Dermis microvascular lymphatic vessel endothelial cell (primary cell): ENCODE measurements at regions not wholly inside any gene's neighbourhood (a gene's known extent, or its start where the extent isn't known, plus 50 kb on each side); places are given as distances from the start of the nearest gene placed in this dataset.

ENCODE experiments used
- DNase-seq, 2 donors: peaks; one replicate each; pipeline versions ENCODE4 v3.0.0 to v3.0.0-alpha.2; 2010; ENCODE audit warnings: low read depth in 2 of 2

GRCh38 chr10:78513330-78513729 lies 479.7 kb downstream of the RPS24 start:
- no peak for DNase-seq

- no peak for DNase-seq
Measured at GRCh38 chr10:78513986-78514385, 480.3 kb downstream of the RPS24 start.

GRCh38 chr10:78514459-78514858 lies 480.8 kb downstream of the RPS24 start:
- no peak for DNase-seq

DNA sequence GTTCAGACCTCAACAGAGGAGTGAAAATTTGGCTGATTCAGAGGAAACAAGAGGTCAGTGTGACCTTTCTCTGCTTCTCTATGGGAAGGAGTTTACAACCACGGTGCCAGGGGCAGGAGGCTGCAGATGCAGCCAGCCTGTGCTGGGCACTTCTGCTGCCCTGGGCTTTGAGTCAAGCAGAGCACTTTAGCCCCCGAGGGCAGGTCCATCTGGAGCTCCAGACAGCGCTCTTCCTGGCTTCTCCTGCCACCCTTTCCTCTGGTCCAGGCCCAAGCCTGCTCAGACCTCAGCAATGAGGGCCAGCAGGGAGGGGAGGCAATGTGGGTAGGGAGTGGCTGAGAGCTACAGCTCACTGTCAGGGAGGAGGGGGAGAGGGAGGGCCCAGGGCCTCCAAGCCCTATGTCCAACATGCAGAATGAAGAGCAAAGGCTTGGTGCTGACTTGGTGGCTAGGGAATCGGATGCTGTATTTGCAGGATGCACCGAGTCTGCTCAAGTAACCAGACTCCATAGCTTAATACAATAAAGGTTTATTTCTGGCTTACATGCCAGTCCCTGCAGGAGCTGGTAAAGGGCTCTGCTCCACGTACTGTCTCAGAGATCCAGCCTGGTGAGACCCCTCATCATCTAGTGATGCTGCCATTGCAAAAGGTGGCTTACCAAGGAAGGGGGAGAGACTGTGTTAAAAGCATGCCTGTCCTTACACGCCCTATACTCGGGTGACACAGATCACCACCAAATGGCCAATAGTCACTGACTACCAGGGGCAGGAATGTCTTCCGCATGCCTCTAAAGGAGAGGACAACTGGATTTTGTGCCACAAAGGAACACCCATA lies 481.6 kb downstream of the RPS24 start:
- no peak for DNase-seq

DNA sequence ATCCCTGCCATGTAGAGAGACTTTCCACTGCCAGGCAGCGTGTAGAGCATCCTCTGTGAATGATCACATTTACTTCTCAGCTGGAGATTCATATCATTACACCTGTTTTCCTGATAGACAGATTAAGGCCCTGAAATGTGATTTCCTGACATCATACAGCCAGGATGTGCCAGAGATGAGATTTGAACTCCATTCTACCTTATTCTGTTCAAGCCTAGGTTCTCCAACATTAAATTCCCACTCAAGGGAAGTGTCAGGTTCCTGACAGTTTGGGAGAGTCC lies 482.1 kb downstream of the RPS24 start:
- no peak for DNase-seq

DNA sequence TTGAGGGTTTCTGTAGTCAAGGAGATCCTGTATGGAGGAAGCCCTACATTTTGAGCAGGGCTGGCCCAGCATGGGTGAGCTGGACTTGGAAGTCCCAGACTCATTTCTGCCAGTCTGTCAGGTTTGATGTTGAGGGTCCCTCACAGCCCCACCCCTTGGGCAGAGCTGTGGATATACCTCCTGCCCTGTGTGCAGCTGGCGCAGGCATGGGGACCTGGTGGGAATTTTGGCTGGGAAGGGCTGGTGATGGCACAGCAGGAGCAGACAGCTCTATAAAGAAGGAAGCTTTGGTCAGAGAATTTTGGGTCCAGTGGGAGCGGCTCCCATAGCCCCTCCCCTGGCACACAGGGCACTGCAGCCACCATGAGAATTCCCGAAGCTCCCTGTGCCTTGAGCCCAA lies 482.6 kb downstream of the RPS24 start:
- DNase-seq = no peak

DNA sequence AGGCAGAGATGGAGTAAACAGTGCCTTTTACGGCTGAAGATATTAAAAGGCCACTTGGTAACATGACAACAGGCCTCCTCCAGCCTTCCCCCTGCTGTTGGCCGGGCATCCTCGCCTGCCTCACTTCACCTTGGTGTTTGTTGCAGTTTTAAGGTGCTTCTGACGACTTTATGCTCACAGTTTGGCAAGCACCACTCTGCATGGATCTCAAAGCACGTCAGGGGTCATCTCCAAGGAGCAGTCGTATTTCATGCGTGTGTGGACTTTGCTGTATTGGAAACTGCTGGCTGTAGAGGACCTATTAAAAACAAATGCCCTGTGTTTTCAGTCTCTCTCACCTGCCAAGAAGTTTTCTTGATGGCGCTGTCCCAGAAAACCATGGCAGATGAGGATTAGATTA lies 483.1 kb downstream of the RPS24 start:
- DNase-seq = no peak

DNA sequence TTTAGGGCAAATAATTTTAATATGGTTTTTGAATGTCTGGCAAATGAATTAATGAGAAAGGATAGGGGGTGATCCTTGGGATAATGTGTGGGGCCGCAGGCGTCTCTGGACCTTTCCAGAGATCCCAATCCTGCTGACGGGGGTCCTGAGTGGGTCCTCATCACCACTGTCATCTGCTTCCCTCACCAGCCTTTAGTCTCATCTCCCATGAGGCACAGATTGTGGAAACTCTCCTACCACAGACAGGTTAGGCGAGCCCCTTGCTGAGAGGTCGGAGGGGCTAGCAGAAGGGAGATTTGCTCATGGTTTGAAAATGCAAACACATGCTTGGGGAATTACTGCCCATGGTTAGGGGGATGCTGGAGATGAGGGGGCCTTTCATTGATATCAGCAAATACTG lies 484.6 kb downstream of the RPS24 start:
- DNase-seq = no peak

DNA sequence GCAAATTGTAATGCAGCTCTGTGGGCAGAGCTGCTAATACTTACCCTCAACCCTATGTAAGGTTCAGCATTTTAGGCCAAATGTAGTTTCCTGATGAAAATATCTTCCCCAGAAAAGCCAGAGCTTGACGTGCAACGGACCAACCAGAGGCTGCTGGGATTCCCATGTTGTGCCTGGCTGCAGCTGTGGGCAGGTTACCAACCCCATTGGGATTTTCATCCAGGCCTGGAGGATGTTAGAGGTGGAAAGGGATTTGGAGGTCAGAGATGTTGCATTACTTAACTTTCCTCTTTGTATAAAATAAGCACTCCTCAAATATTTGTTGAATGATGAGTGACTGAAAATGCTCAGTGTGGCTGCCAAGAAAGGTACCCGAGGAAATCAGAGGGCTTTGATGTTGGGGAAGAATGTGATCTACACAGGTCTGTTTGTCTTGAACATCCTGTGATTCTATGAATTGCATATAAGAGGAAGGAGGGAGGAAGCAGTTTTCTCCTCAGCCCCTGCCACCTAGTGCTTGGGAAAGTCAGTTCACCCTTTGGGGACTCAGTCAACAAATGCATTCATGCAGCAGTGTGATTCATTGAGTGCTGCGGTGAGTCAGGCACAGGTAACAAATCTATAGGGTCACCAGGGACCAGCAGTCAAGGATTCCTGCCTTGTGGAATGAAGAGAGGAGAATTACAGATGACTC lies 487.2 kb downstream of the RPS24 start:
- DNase-seq = peak; percentile 6 to 69

DNA sequence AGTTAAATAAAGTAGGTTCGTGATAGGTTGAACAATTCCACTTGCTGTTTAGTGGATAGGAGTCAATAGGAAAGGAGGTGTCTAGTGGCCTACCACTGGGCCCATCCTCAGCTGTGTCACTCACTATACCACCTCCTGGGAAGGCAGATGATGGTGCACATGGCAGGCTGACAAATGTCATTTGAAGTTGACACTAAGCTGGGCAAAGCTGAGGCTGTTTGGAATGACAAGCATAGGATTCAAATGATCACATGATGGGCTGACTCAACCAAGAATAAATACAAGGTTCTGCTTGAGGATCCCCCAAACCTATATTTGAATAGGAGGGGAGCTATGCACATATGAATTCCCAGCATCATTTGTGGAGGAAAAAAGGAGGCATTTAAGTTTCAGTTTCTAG lies 489.8 kb downstream of the RPS24 start:
- DNase-seq = no peak

GRCh38 chr10:78524342-78524741 lies 490.7 kb downstream of the RPS24 start:
- no peak for DNase-seq

DNA sequence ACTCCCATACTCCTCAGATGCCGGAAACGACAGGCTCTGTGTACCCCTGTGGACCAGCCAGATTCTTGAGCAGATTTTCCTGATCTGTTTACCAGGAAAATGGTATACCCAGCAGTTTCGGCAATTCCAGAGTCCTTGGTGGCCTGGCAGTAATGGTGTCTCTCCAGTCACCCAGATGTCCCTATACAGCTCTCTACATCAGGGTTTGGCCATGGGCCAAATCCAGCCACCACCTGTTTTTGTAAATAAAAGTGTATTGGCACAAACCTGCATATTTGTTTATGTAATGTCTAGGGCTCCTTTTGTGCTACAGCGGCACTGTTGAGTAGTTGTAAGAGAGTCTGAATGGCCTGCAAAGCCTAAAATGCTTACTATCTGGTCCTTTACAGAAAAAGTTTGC lies 491.3 kb downstream of the RPS24 start:
- DNase-seq = no peak

DNA sequence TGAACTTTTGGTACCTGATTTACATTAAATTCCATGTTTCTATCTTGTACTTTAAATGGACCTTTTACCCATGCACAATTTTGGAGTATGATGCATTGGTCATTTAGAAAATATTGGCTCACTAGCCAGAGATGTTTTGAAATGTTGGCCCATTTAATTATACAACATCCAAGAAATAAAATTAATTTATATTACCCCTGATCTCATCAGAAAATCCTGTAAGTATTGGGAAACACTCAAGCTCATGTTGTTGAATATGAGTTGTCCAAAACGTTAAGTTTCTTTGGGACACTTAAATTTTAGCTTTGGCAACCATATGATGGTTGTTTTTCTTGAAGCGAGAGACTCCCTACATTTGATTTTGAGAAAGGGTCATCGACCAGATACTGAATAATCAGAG lies 492.7 kb downstream of the RPS24 start:
- DNase-seq = no peak

- no peak for DNase-seq
Measured at GRCh38 chr10:78527296-78527695, 493.6 kb downstream of the RPS24 start.

GRCh38 chr10:78528749-78529204 lies 495.1 kb downstream of the RPS24 start:
- DNase-seq = no peak

GRCh38 chr10:78529262-78529661 lies 495.6 kb downstream of the RPS24 start:
- DNase-seq = no peak

DNA sequence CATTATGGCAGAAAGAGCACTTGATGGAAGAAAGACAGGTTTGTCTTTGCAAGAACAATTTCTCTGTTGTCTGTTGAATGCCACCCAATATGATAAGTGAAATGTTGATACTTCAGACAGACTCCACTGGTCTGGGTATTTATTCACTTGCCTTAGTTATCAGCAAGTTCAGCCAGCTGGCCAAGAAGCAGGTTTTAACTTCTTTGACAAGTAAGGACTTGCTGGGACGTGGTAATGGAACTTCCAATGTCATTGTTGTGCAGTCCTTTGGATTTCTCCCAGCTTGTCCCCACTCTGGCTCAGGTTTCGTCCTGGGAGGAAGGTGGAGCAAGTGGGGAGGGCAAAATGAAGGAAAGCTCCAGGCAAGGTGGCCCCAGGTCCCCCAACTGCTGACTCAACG lies 497.4 kb downstream of the RPS24 start:
- DNase-seq = no peak

DNA sequence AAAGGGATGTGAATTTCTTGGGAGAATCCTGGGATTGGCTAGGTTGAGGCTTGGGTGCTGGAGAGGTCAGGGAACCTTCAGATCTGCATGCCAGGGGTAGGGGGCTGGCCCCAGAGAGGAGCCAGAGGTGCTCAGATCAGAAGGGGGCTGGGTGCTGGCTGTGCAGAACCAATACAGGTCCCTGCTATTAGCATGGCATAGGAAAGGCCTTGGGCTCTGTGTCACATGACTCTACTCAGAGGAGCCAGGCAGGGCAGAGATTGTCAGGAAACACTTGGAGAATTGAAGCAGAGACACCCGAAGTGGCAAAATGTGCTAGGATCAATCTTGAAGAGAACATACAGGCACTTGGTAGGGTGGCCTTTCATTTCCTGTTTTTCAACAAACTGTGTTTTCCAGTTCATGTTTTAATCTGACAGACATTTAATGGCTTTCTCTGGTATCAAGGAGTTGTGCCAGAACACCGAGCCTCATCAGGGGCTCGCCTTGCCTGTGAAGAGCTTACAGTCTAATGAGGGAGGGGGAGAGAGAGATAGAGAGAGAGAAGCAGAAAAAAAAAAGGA lies 498.9 kb downstream of the RPS24 start:
- no peak for DNase-seq

DNA sequence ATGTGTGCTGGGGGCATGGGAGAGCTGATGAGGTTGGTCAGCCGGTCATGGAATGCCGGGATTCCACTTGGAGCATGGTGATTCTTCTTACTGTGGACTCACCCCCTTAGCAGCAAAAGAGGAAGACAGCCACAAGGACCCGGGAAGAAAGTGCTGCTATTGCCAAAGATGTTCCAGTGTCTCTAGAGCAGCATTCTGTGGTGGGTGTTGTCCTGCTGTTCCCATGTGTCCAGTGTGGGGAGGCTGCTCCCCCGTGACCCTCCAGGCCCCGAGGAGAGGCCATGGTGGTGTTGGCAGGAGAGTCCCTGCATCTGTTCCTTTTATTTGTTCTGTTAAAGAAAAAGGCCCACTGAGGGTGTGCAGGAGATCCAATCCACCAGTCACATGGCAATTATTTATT lies 499.4 kb downstream of the RPS24 start:
- no peak for DNase-seq

GRCh38 chr10:78533776-78534175 lies 500.1 kb downstream of the RPS24 start:
- DNase-seq = no peak

GRCh38 chr10:78535716-78536218 lies 502.1 kb downstream of the RPS24 start:
- no peak for DNase-seq

- DNase-seq = no peak
Measured at GRCh38 chr10:78537018-78537417, 503.4 kb downstream of the RPS24 start.

DNA sequence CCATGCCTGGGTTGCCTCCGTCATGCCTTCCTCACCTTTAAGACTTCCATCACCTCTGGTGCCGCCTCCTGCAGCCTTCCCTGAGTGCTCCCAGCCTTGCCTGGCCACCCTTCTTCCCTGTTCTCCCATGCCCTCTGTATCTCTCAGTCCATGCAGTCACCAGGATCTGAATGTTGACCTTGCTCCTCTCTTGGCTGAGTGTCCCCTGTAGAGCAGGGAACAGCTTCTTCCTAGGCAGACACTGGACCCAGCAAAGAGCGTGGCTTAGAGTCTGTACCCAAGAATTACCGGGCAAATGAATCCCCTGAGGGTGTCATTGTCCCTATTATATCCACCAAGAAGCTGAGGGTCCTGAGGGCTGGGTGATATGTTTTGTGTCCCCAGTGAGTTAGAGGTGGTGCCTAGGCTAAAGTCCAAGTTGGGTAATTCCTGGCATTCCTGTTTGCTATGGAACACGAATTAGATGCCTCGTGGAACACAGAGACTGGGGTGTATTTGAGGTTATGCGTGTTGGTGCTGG lies 505.6 kb downstream of the RPS24 start:
- DNase-seq = no peak
